HUES6 (cell line): ENCODE measurements at regions not wholly inside any gene's neighbourhood (a gene's known extent, or its start where the extent isn't known, plus 50 kb on each side); places are given as distances from the start of the nearest gene placed in this dataset.

Experiments
- H3K27ac ChIP-seq: 2 replicates; pipeline ENCODE4 v1.7.0; 2013; ENCODE audit warnings: low read depth, mild to moderate bottlenecking, low read length, inconsistent platforms
- H3K27me3 ChIP-seq: 2 replicates; pipeline ENCODE4 v1.6.1; 2013; ENCODE audit warnings: low read length; ENCODE audit not compliant: control insufficient read depth, insufficient read depth
- H3K36me3 ChIP-seq: 2 replicates; pipeline ENCODE4 v1.6.1; 2013; ENCODE audit warnings: low read length; ENCODE audit not compliant: control insufficient read depth, insufficient read depth
- H3K4me1 ChIP-seq: 2 replicates; pipeline ENCODE4 v1.6.1; 2013; ENCODE audit warnings: low read length; ENCODE audit not compliant: control insufficient read depth, insufficient read depth
- H3K4me3 ChIP-seq: 2 replicates; pipeline ENCODE4 v1.5.1; 2013; ENCODE audit warnings: low read depth, low read length
- H3K9ac ChIP-seq: one replicate; pipeline ENCODE4 v1.6.1; 2013; ENCODE audit warnings: mild to moderate bottlenecking, low read length
- H3K9me3 ChIP-seq: 2 replicates; pipeline ENCODE4 v1.6.1; 2013; ENCODE audit warnings: low read depth, low read length; ENCODE audit not compliant: control insufficient read depth, insufficient read depth

DNA sequence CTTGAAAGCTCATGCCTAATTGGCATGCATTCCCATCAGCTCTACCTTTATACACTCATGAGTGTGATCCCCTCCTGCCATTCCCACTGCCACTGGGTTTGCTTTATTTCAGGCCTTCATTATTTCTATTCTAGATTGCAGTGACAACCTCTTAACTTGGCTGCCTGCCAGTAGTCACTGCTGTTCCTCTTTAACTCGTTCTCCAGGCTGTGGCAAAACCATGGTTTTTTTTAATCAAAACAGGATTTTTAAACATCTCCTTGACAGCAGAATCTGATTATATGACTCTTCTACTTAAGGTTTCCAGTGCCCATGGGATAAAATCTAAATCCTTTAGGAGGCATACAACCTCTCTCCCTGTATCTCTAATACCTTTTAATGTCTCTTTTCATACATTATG lies 223.7 kb upstream of the PCDH15 start:
- Histone ChIP-seq H3K27me3 (no peaks in the 10 kb centered on the region), H3K27ac (no peak overlapping the region), H3K4me3 (no peak overlapping the region), H3K9me3 (no peaks in the 10 kb centered on the region), H3K36me3 (no peaks in the 10 kb centered on the region), H3K4me1 (no peaks in the 10 kb centered on the region), H3K9ac (no peak overlapping the region)

DNA sequence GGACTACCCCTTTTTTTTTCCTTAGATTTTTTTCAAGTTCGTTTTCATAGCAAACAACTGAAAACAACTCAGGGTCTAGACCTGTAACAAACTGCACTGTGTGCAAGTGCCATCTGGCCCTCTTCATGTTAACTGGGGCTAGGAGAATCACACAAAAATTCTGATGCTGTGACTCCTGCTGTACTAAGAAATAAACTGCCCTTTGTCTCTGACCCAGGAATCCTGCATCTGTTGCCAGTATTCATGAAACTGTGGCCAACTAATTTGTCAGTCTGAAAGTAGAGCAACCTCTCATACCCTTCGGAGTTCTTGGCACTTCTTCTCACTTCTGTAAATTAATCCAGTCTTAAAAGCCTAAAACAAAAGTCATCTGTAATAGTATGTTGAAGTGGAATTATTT lies 218.4 kb upstream of the PCDH15 start:
- Histone ChIP-seq H3K27me3 (no peaks in the 10 kb centered on the region), H3K27ac (no peak overlapping the region), H3K4me1 (no peaks in the 10 kb centered on the region), H3K4me3 (no peak overlapping the region), H3K9ac (no peak overlapping the region), H3K9me3 (no peaks in the 10 kb centered on the region), H3K36me3 (no peaks in the 10 kb centered on the region)

DNA sequence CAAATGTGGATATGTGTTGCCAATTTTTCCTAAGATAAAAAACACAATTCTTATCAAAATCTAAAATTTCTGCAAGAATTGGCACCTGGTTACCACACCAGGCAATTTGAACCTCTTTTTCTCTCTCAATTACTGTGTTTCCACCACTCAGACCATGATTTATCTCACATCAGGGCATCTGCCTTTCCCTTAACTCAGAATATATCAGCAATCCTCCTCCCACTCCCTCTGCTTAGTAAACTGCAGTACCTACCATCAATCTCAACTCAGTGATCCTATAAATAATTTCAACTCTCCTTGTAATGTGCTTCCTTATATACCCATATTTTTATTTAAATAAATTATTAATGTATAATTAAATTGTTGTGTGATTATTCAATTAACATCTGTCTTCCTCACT lies 212.3 kb upstream of the PCDH15 start:
- Histone ChIP-seq H3K9me3 (no peaks in the 10 kb centered on the region), H3K36me3 (no peaks in the 10 kb centered on the region), H3K27ac (no peak overlapping the region), H3K9ac (no peak overlapping the region), H3K4me1 (no peaks in the 10 kb centered on the region), H3K27me3 (no peaks in the 10 kb centered on the region), H3K4me3 (no peak overlapping the region)

DNA sequence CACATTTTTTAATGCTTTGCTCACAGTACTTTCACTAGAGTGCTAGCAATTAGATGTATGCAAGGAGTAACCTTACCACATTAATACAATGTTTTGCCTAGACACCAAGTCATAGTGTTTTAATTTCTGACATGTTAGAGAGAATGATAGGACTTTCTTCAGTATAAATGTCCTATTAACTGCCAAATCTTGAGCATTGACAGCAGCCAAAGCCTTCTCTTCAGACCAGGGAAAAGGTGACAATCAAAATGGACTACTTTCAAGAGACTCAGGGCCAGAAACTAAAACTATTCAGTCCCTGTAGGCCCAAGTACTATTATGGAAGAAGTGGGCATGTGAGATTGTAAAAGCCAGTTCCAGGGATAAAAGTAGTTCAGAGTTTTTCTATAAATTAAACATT lies 201.4 kb upstream of the PCDH15 start:
- Histone ChIP-seq H3K27me3 (no peaks in the 10 kb centered on the region), H3K9ac (no peak overlapping the region), H3K36me3 (no peaks in the 10 kb centered on the region), H3K4me3 (no peak overlapping the region), H3K4me1 (no peaks in the 10 kb centered on the region), H3K27ac (no peak overlapping the region), H3K9me3 (peaks cover 23% of the 10 kb centered on the region)

DNA sequence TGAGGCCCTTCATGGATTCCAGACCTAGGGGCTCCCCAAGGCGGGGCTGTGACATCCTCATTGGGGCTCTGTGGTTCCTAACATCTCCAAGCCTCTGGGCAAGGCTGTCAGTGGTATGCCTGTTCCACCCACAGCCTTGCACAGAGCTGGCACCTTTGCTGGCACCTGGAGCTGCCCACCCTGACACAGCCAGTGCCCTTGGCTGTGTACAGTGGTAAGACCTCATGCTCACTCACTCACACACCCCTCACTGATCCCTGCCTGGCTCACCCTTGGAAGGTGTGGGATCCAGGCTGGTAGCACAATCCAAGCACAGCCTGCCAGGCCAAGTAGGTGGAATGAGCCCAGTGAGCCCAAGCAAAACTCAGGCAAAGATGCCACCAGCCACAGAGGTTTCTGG lies 200.4 kb upstream of the PCDH15 start:
- H3K4me3 ChIP-seq, result no peak overlapping the region
- no peak overlapping the region for H3K27ac ChIP-seq
- no peak overlapping the region for H3K9ac ChIP-seq
- no peaks in the 10 kb centered on the region for H3K4me1 ChIP-seq
- H3K36me3 ChIP-seq, result no peaks in the 10 kb centered on the region
- peaks cover 23% of the 10 kb centered on the region for H3K9me3 ChIP-seq
- H3K27me3 ChIP-seq, result no peaks in the 10 kb centered on the region

DNA sequence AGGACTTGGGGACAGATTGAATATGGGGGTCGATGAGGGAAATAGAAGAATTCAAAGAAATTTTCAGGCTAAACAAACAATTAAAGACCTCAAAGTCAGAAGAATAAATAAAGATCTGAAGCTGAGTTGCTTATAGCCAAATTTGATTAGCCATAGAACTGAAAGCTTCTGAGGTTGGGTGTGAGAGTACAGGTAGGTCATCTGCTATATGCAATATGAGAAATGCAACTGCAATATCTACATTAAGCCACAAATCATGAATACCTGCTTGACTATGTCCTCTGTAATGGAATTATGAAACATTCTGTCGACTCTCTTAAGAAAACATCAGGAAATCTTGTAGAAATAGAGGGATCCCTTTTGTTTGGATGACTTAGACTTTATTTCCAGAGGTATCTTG lies 192.1 kb upstream of the PCDH15 start:
- no peak overlapping the region for H3K9ac ChIP-seq

DNA sequence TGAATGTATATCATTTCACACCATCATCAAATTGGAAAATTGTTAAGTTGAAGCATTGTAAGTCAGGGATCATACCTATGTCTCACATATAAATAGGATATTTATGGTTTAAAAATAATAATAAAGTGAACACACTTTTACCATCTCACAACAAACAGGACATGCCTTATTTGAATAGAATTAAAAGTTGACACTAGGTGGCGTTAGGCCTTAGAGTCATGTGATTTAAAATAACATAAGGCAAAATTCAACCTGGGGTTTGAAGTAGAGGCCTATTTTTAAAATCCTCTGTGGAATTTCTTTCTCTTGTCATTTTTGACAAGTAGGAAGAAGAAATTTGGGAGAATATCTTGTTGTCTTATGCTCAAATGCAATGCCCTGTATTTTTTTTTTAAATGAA lies 184.7 kb upstream of the PCDH15 start:
- H3K27ac ChIP-seq, result no peak overlapping the region
- H3K4me3 ChIP-seq, result no peak overlapping the region

More for the DNA sequence above, 192.1 kb upstream of the PCDH15 start:
- no peaks in the 10 kb centered on the region for H3K27me3 ChIP-seq
- H3K4me1 ChIP-seq, result no peaks in the 10 kb centered on the region
- no peak overlapping the region for H3K27ac ChIP-seq
- no peak overlapping the region for H3K4me3 ChIP-seq
- H3K9me3 ChIP-seq, result peaks cover 10% of the 10 kb centered on the region
- H3K36me3 ChIP-seq, result no peaks in the 10 kb centered on the region

DNA sequence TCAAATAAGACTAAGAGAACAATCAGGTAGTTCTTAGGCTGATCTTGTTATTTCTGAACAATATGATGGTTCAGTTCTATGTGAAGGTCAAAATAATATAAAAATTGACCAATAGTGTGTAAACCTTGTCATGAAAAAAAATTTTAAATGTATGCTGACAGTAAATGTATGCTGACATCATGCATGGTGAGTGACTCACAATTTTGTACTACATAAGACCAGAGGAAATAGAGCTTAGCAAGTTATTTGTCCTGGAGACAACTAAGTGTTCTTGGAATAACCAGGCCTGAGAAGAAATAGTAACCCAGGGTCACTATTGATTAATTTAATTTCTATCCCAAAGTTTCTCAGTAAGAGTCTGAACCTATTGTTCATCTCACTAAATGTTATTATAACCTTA lies 182.2 kb upstream of the PCDH15 start:
- no peaks in the 10 kb centered on the region for H3K4me1 ChIP-seq
- H3K27ac ChIP-seq, result no peak overlapping the region
- H3K9me3 ChIP-seq, result no peaks in the 10 kb centered on the region; the same call in 1 of the 2 replicates
- no peaks in the 10 kb centered on the region for H3K27me3 ChIP-seq
- H3K4me3 ChIP-seq, result no peak overlapping the region
- no peaks in the 10 kb centered on the region for H3K36me3 ChIP-seq
- no peak overlapping the region for H3K9ac ChIP-seq

More for the DNA sequence above, 184.7 kb upstream of the PCDH15 start:
- Histone ChIP-seq H3K9me3 (peaks cover 10% of the 10 kb centered on the region), H3K4me1 (no peaks in the 10 kb centered on the region), H3K9ac (no peak overlapping the region), H3K27me3 (no peaks in the 10 kb centered on the region), H3K36me3 (no peaks in the 10 kb centered on the region)

DNA sequence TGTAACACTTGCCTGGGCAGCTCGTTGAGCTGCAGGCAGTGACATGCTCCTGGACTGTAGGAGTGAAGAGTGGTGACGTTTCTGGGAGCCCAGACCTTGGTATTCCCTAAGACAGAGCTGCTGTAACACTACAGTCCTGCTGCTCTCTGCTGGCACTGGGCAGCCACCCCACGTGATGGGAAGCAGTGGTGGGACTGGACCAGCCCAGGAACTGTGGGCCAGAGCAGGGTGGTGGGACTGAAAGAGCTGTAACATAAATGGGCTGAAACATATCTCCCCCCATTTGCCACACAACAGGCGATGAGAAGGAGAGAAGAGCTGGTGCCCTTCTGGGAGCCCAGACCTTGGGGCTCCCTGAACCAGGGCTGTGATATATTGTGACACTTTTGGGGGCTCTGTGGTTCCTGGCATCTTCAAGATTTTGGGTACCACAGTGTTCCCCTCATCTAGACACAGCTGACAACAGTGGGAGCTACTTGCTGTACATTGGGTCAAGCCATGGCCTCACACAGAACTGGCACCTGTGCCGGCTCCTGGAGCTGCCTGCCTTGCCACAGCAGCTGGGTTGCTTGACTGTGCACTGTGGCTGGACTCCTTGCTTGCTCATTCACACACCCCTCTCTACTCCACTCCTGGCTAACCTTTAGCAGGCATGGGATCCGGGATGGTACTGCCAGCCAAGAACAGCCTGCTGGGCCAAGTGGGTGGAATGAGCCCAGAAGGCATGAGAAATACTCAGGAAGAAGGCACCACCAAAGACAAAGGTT lies 161.3 kb upstream of the PCDH15 start:
- Histone ChIP-seq H3K4me1 (no peaks in the 10 kb centered on the region), H3K36me3 (no peaks in the 10 kb centered on the region), H3K9ac (no peak overlapping the region), H3K9me3 (peaks cover 12% of the 10 kb centered on the region; the same call in 1 of the 2 replicates), H3K27ac (no peak overlapping the region), H3K4me3 (no peak overlapping the region), H3K27me3 (no peaks in the 10 kb centered on the region)

DNA sequence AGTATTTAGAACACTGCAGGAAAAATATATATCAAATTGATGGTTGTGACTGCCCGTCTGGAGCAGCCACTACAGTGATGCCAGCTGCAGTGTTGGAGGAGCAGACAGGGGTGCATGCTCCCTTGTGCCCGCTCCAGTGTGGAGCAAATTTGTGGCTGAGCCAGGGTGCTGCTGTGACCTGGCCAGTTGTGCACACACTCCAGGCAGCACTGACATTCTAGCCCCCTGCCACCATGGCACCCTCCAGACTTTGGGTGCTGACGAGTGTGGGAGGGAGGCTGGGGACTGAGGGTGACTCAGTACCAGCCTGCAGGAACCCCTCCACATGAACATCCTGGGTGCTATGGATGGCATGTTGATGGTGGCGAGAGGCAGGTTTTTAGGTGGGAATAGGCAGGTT lies 160.0 kb upstream of the PCDH15 start:
- no peaks in the 10 kb centered on the region for H3K27me3 ChIP-seq
- H3K4me3 ChIP-seq, result no peak overlapping the region
- H3K27ac ChIP-seq, result no peak overlapping the region
- H3K9ac ChIP-seq, result no peak overlapping the region
- H3K9me3 ChIP-seq, result peaks cover 12% of the 10 kb centered on the region; the same call in 1 of the 2 replicates
- no peaks in the 10 kb centered on the region for H3K36me3 ChIP-seq
- H3K4me1 ChIP-seq, result no peaks in the 10 kb centered on the region

DNA sequence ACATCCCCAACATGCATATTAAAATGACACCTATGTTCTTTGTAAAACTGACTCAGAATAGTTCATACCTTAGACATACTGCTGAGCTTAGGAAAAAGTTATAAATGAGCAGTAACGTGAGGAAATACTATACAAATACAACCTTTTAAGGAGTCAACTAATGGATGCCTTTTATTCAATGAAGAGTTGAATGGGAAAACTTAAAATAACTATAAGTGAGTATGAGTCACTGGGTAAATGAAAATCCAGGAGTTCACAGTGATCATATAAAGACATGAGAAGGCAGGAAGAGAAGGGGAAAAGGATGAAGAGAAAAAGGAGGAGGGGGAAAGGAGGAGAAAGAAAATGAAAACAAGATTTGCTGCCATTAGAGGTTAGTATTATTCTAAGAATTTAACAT lies 157.8 kb upstream of the PCDH15 start:
- H3K4me3 ChIP-seq, result no peak overlapping the region
- no peaks in the 10 kb centered on the region for H3K4me1 ChIP-seq
- H3K36me3 ChIP-seq, result no peaks in the 10 kb centered on the region
- H3K27ac ChIP-seq, result no peak overlapping the region
- no peaks in the 10 kb centered on the region for H3K27me3 ChIP-seq
- peaks cover 12% of the 10 kb centered on the region; the same call in 1 of the 2 replicates for H3K9me3 ChIP-seq
- no peak overlapping the region for H3K9ac ChIP-seq
